ENCODE measurements at regions not wholly inside any gene's neighbourhood (a gene's known extent, or its start where the extent isn't known, plus 50 kb on each side); places are given as distances from the start of the nearest gene placed in this dataset.
"Not testable (repeated sequence)": the region's sequence is repeated elsewhere in the genome, so short reads cannot be mapped to it uniquely, and the experiment has no call there.

DNA sequence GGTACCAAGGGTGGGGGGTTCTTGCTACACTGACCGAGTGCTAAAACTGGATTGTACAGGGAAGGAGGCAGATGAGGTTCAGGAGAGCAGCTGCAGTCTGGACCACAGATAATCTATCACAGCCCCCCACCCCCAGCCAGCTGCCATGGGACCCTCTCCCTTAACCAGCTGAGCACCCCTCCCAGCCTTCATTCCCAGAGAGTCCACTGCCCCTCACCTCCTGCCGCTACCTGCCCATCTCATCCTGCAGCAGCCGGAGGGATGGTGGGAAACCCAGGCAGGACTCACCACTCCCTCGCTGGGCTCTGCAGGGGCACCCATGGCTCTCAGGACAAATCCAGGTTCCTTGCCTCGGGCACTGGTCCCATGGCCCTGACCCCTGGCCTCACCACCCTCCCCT is 66.7 kb downstream of the MRPL36 start (continued):
- TF ChIP-seq, protein P1, sequence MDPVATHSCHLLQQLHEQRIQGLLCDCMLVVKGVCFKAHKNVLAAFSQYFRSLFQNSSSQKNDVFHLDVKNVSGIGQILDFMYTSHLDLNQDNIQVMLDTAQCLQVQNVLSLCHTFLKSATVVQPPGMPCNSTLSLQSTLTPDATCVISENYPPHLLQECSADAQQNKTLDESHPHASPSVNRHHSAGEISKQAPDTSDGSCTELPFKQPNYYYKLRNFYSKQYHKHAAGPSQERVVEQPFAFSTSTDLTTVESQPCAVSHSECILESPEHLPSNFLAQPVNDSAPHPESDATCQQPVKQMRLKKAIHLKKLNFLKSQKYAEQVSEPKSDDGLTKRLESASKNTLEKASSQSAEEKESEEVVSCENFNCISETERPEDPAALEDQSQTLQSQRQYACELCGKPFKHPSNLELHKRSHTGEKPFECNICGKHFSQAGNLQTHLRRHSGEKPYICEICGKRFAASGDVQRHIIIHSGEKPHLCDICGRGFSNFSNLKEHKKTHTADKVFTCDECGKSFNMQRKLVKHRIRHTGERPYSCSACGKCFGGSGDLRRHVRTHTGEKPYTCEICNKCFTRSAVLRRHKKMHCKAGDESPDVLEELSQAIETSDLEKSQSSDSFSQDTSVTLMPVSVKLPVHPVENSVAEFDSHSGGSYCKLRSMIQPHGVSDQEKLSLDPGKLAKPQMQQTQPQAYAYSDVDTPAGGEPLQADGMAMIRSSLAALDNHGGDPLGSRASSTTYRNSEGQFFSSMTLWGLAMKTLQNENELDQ (tag by site-specific recombination; IDR thresholded peaks at IDR 0.05; ENCODE audit: low read depth): no peak
- TF ChIP-seq, protein P2, sequence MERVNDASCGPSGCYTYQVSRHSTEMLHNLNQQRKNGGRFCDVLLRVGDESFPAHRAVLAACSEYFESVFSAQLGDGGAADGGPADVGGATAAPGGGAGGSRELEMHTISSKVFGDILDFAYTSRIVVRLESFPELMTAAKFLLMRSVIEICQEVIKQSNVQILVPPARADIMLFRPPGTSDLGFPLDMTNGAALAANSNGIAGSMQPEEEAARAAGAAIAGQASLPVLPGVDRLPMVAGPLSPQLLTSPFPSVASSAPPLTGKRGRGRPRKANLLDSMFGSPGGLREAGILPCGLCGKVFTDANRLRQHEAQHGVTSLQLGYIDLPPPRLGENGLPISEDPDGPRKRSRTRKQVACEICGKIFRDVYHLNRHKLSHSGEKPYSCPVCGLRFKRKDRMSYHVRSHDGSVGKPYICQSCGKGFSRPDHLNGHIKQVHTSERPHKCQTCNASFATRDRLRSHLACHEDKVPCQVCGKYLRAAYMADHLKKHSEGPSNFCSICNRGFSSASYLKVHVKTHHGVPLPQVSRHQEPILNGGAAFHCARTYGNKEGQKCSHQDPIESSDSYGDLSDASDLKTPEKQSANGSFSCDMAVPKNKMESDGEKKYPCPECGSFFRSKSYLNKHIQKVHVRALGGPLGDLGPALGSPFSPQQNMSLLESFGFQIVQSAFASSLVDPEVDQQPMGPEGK (tag by site-specific recombination; IDR thresholded peaks at IDR 0.05): no peak
- TF ChIP-seq SP2 (tag by site-specific recombination; IDR thresholded peaks at IDR 0.05): no peak
- no peak for TF ChIP-seq ZNF292 (tag by site-specific recombination; IDR thresholded peaks at IDR 0.05; ENCODE audit: borderline replicate concordance, low read depth)
- TF ChIP-seq HOXA7 (CRISPR knock-in tag; IDR thresholded peaks at IDR 0.05; ENCODE audit: borderline replicate concordance): no peak
- no peak for TF ChIP-seq ZNF473 (tag by site-specific recombination; IDR thresholded peaks at IDR 0.05)
- no peak for TF ChIP-seq ZNF837 (tag by site-specific recombination; IDR thresholded peaks at IDR 0.05)
- TF ChIP-seq ZNF423 (tag by site-specific recombination; IDR thresholded peaks at IDR 0.05): no peak
- TF ChIP-seq ZNF600 (tag by site-specific recombination; IDR thresholded peaks at IDR 0.05): no peak
- no peak for TF ChIP-seq ZNF791 (tag by site-specific recombination; IDR thresholded peaks at IDR 0.05)

DNA sequence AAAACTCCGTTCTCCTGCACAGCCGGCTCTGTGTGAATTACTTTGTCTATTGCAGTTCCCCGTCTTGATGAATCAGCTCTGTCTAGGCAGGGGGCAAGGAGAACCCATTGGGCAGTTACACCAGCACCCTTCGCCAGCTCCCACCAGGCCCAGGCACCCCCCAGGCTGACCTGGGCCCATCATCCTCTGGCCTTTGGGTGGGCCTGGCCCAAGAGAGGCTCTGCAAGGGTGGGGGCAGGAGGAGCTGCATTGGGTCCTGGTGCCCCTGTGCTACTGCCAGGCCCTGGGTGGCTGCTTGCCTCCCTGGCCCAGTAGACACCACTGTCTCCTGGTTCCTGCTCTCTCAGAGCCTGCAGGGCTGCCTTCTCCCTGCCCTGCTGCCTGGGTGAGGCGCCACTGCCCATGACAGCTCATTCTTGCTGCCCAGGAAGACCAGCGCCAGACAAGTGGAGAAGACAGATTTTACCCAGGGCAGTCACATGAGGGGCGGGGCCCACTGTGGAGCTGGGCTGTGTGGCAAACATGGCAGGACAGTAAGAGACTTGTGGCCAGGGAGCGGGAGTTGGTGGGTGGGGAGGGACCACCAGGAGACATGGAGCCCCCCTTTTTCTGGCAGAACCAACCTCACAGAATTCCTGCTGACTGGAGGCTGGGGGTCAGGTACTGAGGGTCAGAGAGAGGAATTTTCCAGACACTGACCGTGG is 67.2 kb downstream of the MRPL36 start:
- TF ChIP-seq BCL11B (tag by site-specific recombination; IDR thresholded peaks at IDR 0.05; ENCODE audit: low read depth) (no peak), KLF10 (tag by site-specific recombination; IDR thresholded peaks at IDR 0.05) (no peak), ZFP3 (tag by site-specific recombination; IDR thresholded peaks at IDR 0.05; ENCODE audit: low read depth) (no peak), ZIC2 (tag by site-specific recombination; IDR thresholded peaks at IDR 0.05) (peak; percentile 34), ZXDB (tag by site-specific recombination; IDR thresholded peaks at IDR 0.05) (no peak), KLF1 (tag by site-specific recombination; IDR thresholded peaks at IDR 0.05) (peak; percentile 44; the same call in 1 of the 2 replicates), ZNF664 (tag by site-specific recombination; IDR thresholded peaks at IDR 0.05) (no peak), ZNF701 (tag by site-specific recombination; IDR thresholded peaks at IDR 0.05) (no peak), HOXD13 (CRISPR knock-in tag; IDR thresholded peaks at IDR 0.05; ENCODE audit: borderline replicate concordance) (no peak), TCF7L2 (IDR thresholded peaks at IDR 0.05; ENCODE audit: borderline replicate concordance, low read depth, low read length) (no peak)
- TF ChIP-seq, protein P3, sequence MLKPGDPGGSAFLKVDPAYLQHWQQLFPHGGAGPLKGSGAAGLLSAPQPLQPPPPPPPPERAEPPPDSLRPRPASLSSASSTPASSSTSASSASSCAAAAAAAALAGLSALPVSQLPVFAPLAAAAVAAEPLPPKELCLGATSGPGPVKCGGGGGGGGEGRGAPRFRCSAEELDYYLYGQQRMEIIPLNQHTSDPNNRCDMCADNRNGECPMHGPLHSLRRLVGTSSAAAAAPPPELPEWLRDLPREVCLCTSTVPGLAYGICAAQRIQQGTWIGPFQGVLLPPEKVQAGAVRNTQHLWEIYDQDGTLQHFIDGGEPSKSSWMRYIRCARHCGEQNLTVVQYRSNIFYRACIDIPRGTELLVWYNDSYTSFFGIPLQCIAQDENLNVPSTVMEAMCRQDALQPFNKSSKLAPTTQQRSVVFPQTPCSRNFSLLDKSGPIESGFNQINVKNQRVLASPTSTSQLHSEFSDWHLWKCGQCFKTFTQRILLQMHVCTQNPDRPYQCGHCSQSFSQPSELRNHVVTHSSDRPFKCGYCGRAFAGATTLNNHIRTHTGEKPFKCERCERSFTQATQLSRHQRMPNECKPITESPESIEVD (tag by site-specific recombination; IDR thresholded peaks at IDR 0.05): no peak
- TF ChIP-seq, protein P4, sequence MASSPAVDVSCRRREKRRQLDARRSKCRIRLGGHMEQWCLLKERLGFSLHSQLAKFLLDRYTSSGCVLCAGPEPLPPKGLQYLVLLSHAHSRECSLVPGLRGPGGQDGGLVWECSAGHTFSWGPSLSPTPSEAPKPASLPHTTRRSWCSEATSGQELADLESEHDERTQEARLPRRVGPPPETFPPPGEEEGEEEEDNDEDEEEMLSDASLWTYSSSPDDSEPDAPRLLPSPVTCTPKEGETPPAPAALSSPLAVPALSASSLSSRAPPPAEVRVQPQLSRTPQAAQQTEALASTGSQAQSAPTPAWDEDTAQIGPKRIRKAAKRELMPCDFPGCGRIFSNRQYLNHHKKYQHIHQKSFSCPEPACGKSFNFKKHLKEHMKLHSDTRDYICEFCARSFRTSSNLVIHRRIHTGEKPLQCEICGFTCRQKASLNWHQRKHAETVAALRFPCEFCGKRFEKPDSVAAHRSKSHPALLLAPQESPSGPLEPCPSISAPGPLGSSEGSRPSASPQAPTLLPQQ (tag by site-specific recombination; IDR thresholded peaks at IDR 0.05): 0 out of 2 replicates have a peak, but pooled peaks have one; percentile 32
- TF ChIP-seq, protein P2 (tag by site-specific recombination; IDR thresholded peaks at IDR 0.05): no peak
- CTCF ChIA-PET: interaction anchor here (0.6 to 0.7 kb wide), 2 partner anchors 70 to 121 kb away, joined by 3 to 4 read pairs; no protein-coding TSS in a partner anchor
- Histone ChIP-seq H3K36me3 (ENCODE audit: control insufficient read depth in 2 of 2, insufficient read depth in 1 of 2, low read length in 2 of 2) (no peaks in the 10 kb centered on the region), H3K9me3 (ENCODE audit: control insufficient read depth, insufficient read depth, low read depth, low read length) (no peaks in the 10 kb centered on the region), H3K4me1 (ENCODE audit: control insufficient read depth, insufficient read depth, low read length) (no peaks in the 10 kb centered on the region), H3K4me3 (ENCODE audit: low read depth, low read length) (no peak overlapping the region), H3K27ac (ENCODE audit: extremely low read depth, low read depth, low read length) (no peak overlapping the region)
- POLR2A ChIA-PET: no interaction called here

DNA sequence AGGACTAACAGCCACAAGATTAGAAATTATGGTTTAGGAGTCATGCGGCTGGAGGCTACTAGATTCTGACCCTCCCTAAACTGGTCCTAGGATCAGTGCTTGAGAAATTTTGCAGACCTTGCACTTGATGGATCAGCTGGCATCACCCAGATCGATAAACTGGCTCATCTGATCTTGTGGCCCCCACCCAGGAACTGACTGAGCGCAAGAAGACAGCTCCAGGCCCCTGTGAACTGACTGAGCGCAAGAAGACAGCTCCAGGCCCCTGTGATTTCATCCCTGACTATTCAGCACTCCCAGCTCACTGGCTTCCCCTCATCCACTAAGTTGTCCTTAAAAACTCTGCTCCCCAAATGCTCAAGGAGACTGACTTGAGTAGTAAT is 67.8 kb downstream of the MRPL36 start:
- H3K4me3 ChIP-seq (ENCODE audit: low read depth, low read length); H3K9me3 ChIP-seq (ENCODE audit: control insufficient read depth, insufficient read depth, low read depth, low read length); H3K4me1 ChIP-seq (ENCODE audit: control insufficient read depth, insufficient read depth, low read length); H3K36me3 ChIP-seq (ENCODE audit: control insufficient read depth in 2 of 2, insufficient read depth in 1 of 2, low read length in 2 of 2); CTCF ChIA-PET; H3K27ac ChIP-seq (ENCODE audit: extremely low read depth, low read depth, low read length): not testable (repeated sequence)
- POLR2A ChIA-PET: interaction anchor here (0.6 kb wide), 1 partner anchor 160 kb away, joined by 5 read pairs; no protein-coding TSS in a partner anchor

Measured in HEK293 (cell line).